DND-41 (cell line): ENCODE measurements at regions not wholly inside any gene's neighbourhood (a gene's known extent, or its start where the extent isn't known, plus 50 kb on each side); places are given as distances from the start of the nearest gene placed in this dataset.

Source experiments
- ATAC-seq: fragments of 200-7000 bp; cut with Tn5 transposase; 3 replicates; pipeline ENCODE4 v1.9.1; 2021; ENCODE audit warnings: low read depth; ENCODE audit not compliant: insufficient read depth
- DNase-seq: peaks from one replicate; pipeline ENCODE4 v3.0.0-alpha.2; 2020
- H2AFZ ChIP-seq: 2 replicates; pipeline ENCODE4 v1.6.0; 2012; ENCODE audit warnings: low read depth, low read length
- H3K27ac ChIP-seq: 2 replicates; pipeline ENCODE4 v1.5.1; 2012; ENCODE audit warnings: low read length, inconsistent platforms
- H3K27me3 ChIP-seq: fragments of 200-600 bp; sonication (generic); 2 replicates; pipeline ENCODE4 v1.6.0; 2012; ENCODE audit warnings: low read length, mild to moderate bottlenecking, inconsistent platforms; ENCODE audit not compliant: insufficient read depth, poor library complexity
- H3K36me3 ChIP-seq: 2 replicates; pipeline ENCODE4 v1.5.1; 2012; ENCODE audit warnings: low read length, inconsistent platforms; ENCODE audit not compliant: insufficient read depth
- H3K4me1 ChIP-seq: 2 replicates; pipeline ENCODE4 v1.5.1; 2012; ENCODE audit warnings: mild to moderate bottlenecking, low read length; ENCODE audit not compliant: insufficient read depth
- H3K4me2 ChIP-seq: 2 replicates; pipeline ENCODE4 v1.6.0; 2012; ENCODE audit warnings: mild to moderate bottlenecking, moderate library complexity, low read length, inconsistent platforms; ENCODE audit not compliant: insufficient read depth
- H3K4me3 ChIP-seq, 2 experiments: fragments of 200-600 bp in 1 of 2; shearing (Covaris generic) in 1 of 2; 2 replicates each; pipeline ENCODE4 v1.5.1; 2012 to 2016; ENCODE audit warnings: inconsistent platforms in 2 of 2, low read length in 2 of 2, mild to moderate bottlenecking in 2 of 2, low read depth in 1 of 2, moderate library complexity in 1 of 2
- H3K79me2 ChIP-seq: 2 replicates; pipeline ENCODE4 v1.6.0; 2012; ENCODE audit warnings: low read length, inconsistent platforms; ENCODE audit not compliant: insufficient read depth
- H3K9ac ChIP-seq: 2 replicates; pipeline ENCODE4 v1.6.0; 2012; ENCODE audit warnings: low read depth, mild to moderate bottlenecking, inconsistent platforms, low read length, moderate library complexity
- H3K9me3 ChIP-seq: 2 replicates; pipeline ENCODE4 v1.5.1; 2012; ENCODE audit warnings: low read length, moderate library complexity, mild to moderate bottlenecking, inconsistent platforms; ENCODE audit not compliant: insufficient read depth, severe bottlenecking
- H4K20me1 ChIP-seq: 2 replicates; pipeline ENCODE4 v1.6.0; 2012; ENCODE audit warnings: low read length; ENCODE audit not compliant: insufficient read depth
- EZH2 ChIP-seq: IDR thresholded peaks from 3 replicates; pipeline ENCODE4 v1.6.1; 2012; ENCODE audit warnings: borderline replicate concordance, low read depth, mild to moderate bottlenecking, moderate library complexity, low read length, inconsistent platforms; ENCODE audit not compliant: severe bottlenecking
- TF ChIP-seq, protein P1 (sequence below): IDR thresholded peaks from 2 replicates; pipeline ENCODE4 v1.5.1; 2012; ENCODE audit warnings: borderline replicate concordance, low read length, moderate library complexity, mild to moderate bottlenecking; ENCODE audit not compliant: poor library complexity, severe bottlenecking; ENCODE audit errors: extremely low read depth

DNA sequence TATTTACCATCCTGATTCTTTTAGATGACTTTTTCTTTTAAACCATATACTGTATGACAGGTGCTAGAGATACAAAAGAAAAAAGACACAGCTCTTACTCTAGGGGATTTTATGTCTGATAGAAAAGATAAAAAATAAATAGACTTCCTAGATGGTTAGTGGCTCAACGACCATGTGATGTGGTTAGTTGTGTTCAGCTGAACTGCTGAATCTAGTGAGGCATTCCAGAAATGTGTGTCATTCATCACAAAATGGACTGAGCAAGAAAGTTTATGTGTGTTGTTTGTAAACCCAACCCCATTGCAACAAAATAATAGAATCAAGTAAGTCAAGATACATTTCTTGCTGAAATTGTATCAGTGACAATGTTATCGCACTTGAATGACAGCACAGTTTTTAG is 205.8 kb upstream of the LYPLAL1 start:
- H3K27me3 ChIP-seq: no peaks in the 10 kb centered on the region
- no peaks in the 10 kb centered on the region for H4K20me1 ChIP-seq
- no peak overlapping the region for H2AFZ ChIP-seq
- H3K79me2 ChIP-seq: no peaks in the 10 kb centered on the region
- TF ChIP-seq, protein P1, sequence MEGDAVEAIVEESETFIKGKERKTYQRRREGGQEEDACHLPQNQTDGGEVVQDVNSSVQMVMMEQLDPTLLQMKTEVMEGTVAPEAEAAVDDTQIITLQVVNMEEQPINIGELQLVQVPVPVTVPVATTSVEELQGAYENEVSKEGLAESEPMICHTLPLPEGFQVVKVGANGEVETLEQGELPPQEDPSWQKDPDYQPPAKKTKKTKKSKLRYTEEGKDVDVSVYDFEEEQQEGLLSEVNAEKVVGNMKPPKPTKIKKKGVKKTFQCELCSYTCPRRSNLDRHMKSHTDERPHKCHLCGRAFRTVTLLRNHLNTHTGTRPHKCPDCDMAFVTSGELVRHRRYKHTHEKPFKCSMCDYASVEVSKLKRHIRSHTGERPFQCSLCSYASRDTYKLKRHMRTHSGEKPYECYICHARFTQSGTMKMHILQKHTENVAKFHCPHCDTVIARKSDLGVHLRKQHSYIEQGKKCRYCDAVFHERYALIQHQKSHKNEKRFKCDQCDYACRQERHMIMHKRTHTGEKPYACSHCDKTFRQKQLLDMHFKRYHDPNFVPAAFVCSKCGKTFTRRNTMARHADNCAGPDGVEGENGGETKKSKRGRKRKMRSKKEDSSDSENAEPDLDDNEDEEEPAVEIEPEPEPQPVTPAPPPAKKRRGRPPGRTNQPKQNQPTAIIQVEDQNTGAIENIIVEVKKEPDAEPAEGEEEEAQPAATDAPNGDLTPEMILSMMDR: no peak
- no peak for TF ChIP-seq EZH2
- H3K4me3 ChIP-seq: no peak overlapping the region
- no peak; the same call in 2 of the 3 replicates for ATAC-seq
- no peak overlapping the region for H3K4me2 ChIP-seq
- no peak for DNase-seq
- no peak overlapping the region for H3K27ac ChIP-seq
- no peaks in the 10 kb centered on the region for H3K4me1 ChIP-seq
- no peak overlapping the region for H3K9ac ChIP-seq
- H3K9me3 ChIP-seq: no peaks in the 10 kb centered on the region
- H3K36me3 ChIP-seq: no peaks in the 10 kb centered on the region

DNA sequence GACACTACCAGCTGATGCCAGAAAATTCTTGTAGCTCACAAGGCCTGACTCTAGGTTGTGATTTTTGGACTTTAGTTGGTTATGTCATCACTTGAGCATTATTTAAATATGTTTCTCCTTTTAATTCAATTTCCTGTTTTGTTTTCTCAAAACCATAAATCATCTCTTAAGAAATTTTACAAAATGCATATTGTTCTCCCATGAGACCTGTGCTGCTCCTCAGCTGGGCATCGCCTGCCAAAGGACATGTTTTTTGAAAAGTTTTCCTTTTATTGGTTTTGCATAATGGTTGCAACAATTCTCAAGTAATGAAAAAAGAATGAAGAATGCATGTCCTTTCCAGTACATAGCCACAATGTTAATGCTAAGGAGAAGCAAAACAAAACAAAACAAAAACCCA is 204.7 kb upstream of the LYPLAL1 start:
- no peak overlapping the region for H3K4me2 ChIP-seq
- H3K27me3 ChIP-seq: no peaks in the 10 kb centered on the region

DNA sequence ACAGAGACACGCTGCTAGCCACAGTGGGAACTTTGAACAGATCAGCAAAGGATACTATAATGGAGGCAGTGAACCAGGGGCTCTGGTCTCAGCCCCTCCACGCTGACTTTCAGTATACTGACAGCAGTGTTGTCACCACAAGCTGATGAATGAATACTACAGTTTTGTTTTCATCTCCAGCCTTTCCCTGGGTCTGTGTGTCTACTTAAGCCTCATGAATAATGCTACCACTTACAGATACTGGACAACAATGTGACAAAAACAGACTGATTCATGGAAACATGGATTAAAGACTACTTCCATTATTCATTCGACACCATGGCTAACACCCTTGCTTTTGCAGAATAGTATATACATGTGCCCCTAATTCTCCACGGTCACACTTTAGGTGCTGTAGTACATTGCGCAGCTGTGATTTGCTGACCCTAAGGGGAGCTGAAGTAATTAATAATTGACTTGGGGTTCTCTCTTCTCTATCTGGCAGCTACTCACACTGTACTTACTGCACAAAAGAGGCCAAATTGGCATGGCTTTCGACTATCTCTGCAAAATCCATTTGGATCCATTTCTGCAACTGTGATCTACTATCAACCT is 203.2 kb upstream of the LYPLAL1 start:
- no peaks in the 10 kb centered on the region for H3K79me2 ChIP-seq
- H3K27ac ChIP-seq: no peak overlapping the region
- H3K36me3 ChIP-seq: no peaks in the 10 kb centered on the region
- H3K9me3 ChIP-seq: no peaks in the 10 kb centered on the region
- no peaks in the 10 kb centered on the region for H4K20me1 ChIP-seq
- H3K4me3 ChIP-seq: no peak overlapping the region
- ATAC-seq (no peak), DNase-seq (no peak)
- H2AFZ ChIP-seq: no peak overlapping the region
- no peaks in the 10 kb centered on the region for H3K4me1 ChIP-seq
- H3K9ac ChIP-seq: no peak overlapping the region
- H3K27me3 ChIP-seq: no peaks in the 10 kb centered on the region
- no peak for TF ChIP-seq EZH2
- TF ChIP-seq, protein P1: no peak
- no peak overlapping the region for H3K4me2 ChIP-seq

More for the DNA sequence above, 204.7 kb upstream of the LYPLAL1 start:
- H3K9me3 ChIP-seq: no peaks in the 10 kb centered on the region
- no peaks in the 10 kb centered on the region for H4K20me1 ChIP-seq
- DNase-seq: no peak
- no peak overlapping the region for H3K9ac ChIP-seq
- no peak for ATAC-seq
- H3K4me3 ChIP-seq: no peak overlapping the region
- TF ChIP-seq EZH2: no peak
- TF ChIP-seq, protein P1: no peak
- no peaks in the 10 kb centered on the region for H3K4me1 ChIP-seq
- no peak overlapping the region for H2AFZ ChIP-seq
- H3K79me2 ChIP-seq: no peaks in the 10 kb centered on the region
- no peak overlapping the region for H3K27ac ChIP-seq
- H3K36me3 ChIP-seq: no peaks in the 10 kb centered on the region
